Ectodermal cell (in vitro differentiated cells): ENCODE measurements at regions not wholly inside any gene's neighbourhood (a gene's known extent, or its start where the extent isn't known, plus 50 kb on each side); places are given as distances from the start of the nearest gene placed in this dataset.
A peak's percentile ranks its signal among the peaks of the same experiment; 100 is the strongest.

Experiments
- H3K27ac ChIP-seq: 2 replicates; pipeline ENCODE4 v1.7.0; 2013; ENCODE audit warnings: mild to moderate bottlenecking, low read depth, low read length; ENCODE audit not compliant: insufficient read depth, poor library complexity, severe bottlenecking
- H3K27me3 ChIP-seq: 2 replicates; pipeline ENCODE4 v1.7.0; 2013; ENCODE audit warnings: mild to moderate bottlenecking, low read length; ENCODE audit not compliant: insufficient read depth, control insufficient read depth, poor library complexity, severe bottlenecking
- H3K36me3 ChIP-seq: one replicate; pipeline ENCODE4 v1.7.0; 2013; ENCODE audit warnings: low read length; ENCODE audit not compliant: control insufficient read depth, insufficient read depth
- H3K4me1 ChIP-seq: one replicate; pipeline ENCODE4 v1.7.0; 2013; ENCODE audit warnings: low read length; ENCODE audit not compliant: control insufficient read depth, insufficient read depth
- H3K4me3 ChIP-seq: 2 replicates; pipeline ENCODE4 v1.7.0; 2013; ENCODE audit warnings: low read depth, low read length, control low read depth; ENCODE audit not compliant: insufficient read depth
- H3K9me3 ChIP-seq: 2 replicates; pipeline ENCODE4 v1.7.0; 2013; ENCODE audit warnings: mild to moderate bottlenecking, low read length, moderate library complexity; ENCODE audit not compliant: control insufficient read depth
- WGBS, 2 experiments: methylation state at CpG; one replicate each; pipeline ENCODE4 v1.1.7; 2013; ENCODE audit warnings: missing lambda C conversion rate in 2 of 2; 5-methylcytosine and 5-hydroxymethylcytosine counted together

GRCh38 chr15:69517052-69517451 is 64.4 kb downstream of the RPLP1 start:
- 50 to 78% methylated on average over 1 of the region's 2 CpGs for WGBS, 2 experiments
- Histone ChIP-seq H3K9me3 (no peaks in the 10 kb centered on the region), H3K27ac (no peak overlapping the region), H3K27me3 (no peaks in the 10 kb centered on the region), H3K4me1 (no peaks in the 10 kb centered on the region), H3K36me3 (no peaks in the 10 kb centered on the region), H3K4me3 (no peak overlapping the region)

DNA sequence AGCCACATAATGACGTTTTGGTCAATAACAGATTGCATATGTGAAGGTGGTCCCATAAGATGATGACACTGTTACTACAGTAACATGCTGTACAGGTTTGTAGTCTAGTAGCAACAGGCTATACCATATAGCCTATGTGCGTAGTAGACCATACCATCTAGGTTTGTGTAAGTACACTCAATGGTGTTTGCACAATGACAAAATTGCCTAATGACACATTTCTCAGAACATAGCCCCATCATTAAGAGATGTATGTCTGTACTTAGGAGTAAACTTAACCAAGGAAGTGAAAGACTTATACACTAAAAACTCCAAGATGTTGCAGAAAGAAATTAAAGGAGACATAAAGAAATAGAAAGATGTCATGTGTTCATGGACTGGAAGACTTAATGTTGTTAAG is 66.2 kb downstream of the RPLP1 start:
- H3K27me3 ChIP-seq, result no peaks in the 10 kb centered on the region
- no peak overlapping the region for H3K27ac ChIP-seq
- H3K9me3 ChIP-seq, result no peaks in the 10 kb centered on the region
- no peak overlapping the region for H3K4me3 ChIP-seq
- H3K4me1 ChIP-seq, result peaks cover 3% of the 10 kb centered on the region
- H3K36me3 ChIP-seq, result no peaks in the 10 kb centered on the region
- WGBS, 2 experiments, result 84 to 90% methylated on average over 2 of the region's 2 CpGs

DNA sequence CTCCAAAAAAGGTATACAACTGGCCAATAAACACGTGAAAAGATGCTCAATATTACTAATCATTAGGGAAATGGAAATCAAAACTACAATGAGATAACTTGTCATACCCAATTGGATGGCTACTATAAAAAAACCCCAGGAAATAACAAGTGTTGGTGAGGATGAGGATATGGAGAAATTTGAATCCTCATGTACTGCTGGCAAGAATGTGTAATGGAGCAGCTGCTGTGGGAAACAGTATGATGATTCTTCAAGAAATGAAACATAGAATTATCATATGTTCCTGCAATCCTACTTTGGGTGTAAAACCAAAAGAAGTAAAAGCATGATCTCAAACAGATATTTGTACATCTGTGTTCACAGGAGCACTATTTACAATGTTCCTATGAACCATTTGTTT is 67.4 kb downstream of the RPLP1 start:
- WGBS, 2 experiments, result 100% methylated on average over 1 of the region's 1 CpG
- Histone ChIP-seq H3K4me3 (no peak overlapping the region), H3K4me1 (peaks cover 12% of the 10 kb centered on the region), H3K27ac (no peak overlapping the region), H3K36me3 (no peaks in the 10 kb centered on the region), H3K27me3 (no peaks in the 10 kb centered on the region), H3K9me3 (no peaks in the 10 kb centered on the region)

GRCh38 chr15:69522361-69522760 is 69.7 kb downstream of the RPLP1 start:
- Histone ChIP-seq H3K36me3 (no peaks in the 10 kb centered on the region), H3K4me3 (no peak overlapping the region), H3K27ac (no peak overlapping the region), H3K27me3 (no peaks in the 10 kb centered on the region), H3K9me3 (no peaks in the 10 kb centered on the region), H3K4me1 (peaks cover 22% of the 10 kb centered on the region)
- 92 to 97% methylated on average over 2 of the region's 2 CpGs for WGBS, 2 experiments

DNA sequence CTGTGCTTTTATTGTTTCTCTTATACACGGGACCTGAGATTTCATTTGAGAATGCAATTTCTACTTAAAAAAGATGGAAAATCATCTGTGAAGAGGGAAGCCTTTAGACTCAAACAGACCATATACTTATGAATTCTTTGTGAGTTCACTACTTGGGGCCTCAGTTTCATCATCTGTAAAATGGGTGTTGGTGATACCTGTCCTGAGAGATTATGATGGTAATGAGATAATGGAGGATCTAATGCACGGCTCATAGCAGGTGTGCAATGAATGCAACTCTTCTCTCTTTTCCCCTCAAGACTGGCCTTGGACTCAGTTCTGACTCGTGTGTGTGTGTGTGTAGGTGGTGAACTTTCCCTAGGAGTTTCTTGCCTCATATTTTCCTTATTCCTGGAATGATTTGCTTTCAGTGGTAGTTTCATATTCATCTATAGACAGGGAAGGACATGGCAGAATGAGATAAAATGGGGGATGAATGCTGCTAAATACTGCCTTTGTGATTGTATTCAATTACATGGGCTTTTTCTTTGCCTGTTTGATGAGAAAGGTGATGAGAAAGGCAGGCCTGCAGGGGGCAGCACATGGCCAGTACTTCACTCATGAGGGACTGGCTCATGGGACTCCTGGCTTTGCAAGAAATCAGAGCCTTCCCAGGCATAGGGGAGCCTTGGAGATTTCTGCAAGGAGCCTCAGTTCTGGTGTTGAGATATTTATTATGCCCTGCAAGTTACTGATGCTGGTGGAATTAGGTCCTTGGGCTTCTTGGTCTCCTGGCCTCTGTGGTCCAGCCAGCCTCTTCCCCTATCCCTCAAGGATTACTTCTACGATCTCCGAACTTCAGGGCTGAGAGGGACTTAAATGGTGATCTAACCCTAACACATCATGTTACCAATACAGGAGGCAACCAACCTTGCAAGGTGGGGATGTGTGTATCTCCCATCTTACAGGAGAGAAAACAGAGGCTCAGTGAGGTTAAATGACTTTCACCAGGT is 70.7 kb downstream of the RPLP1 start:
- 85 to 89% methylated on average over 4 to 5 of the region's 5 CpGs for WGBS, 2 experiments
- no peak overlapping the region for H3K4me3 ChIP-seq
- no peak overlapping the region for H3K27ac ChIP-seq
- H3K36me3 ChIP-seq, result no peaks in the 10 kb centered on the region
- no peaks in the 10 kb centered on the region for H3K27me3 ChIP-seq
- H3K9me3 ChIP-seq, result no peaks in the 10 kb centered on the region
- H3K4me1 ChIP-seq, result peaks cover 26% of the 10 kb centered on the region

- 23 to 29% methylated on average over 6 of the region's 6 CpGs for WGBS, 2 experiments
- H3K36me3 ChIP-seq, result no peaks in the 10 kb centered on the region
- H3K4me1 ChIP-seq, result peaks cover 32% of the 10 kb centered on the region
- no peaks in the 10 kb centered on the region for H3K27me3 ChIP-seq
- H3K4me3 ChIP-seq, result no peak overlapping the region
- no peaks in the 10 kb centered on the region for H3K9me3 ChIP-seq
- H3K27ac ChIP-seq, result no peak overlapping the region
Observed at GRCh38 chr15:69524296-69524695, 71.7 kb downstream of the RPLP1 start.

DNA sequence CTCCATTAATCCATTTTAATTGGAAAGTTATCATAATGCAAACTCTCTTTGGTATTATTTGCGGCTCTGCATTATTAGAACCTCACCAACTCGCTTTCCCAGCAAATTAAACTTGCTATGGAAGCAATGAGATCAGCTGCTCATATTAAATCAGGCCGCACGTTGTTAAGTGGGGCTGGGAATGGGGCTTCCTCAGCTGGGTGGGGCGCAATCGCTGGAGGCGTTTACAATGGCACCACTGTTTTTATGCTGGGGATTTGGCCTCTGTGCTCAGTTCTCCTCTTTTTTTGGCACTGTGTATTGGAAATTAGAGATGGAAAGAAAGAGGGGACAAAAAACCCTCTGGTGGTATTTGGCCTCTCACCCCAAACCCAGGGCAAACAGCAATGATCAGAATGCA is 72.2 kb downstream of the RPLP1 start:
- no peaks in the 10 kb centered on the region for H3K36me3 ChIP-seq
- no peaks in the 10 kb centered on the region for H3K9me3 ChIP-seq
- H3K27ac ChIP-seq, result no peak overlapping the region
- H3K4me3 ChIP-seq, result no peak overlapping the region
- no peaks in the 10 kb centered on the region for H3K27me3 ChIP-seq
- peaks cover 32% of the 10 kb centered on the region for H3K4me1 ChIP-seq
- 92 to 94% methylated on average over 7 of the region's 7 CpGs for WGBS, 2 experiments

- Histone ChIP-seq H3K9me3 (no peaks in the 10 kb centered on the region), H3K36me3 (no peaks in the 10 kb centered on the region), H3K4me1 (peaks cover 32% of the 10 kb centered on the region), H3K27me3 (no peaks in the 10 kb centered on the region), H3K4me3 (no peak overlapping the region), H3K27ac (no peak overlapping the region)
- WGBS, 2 experiments, result 93 to 95% methylated on average over 6 of the region's 6 CpGs
Observed at GRCh38 chr15:69525543-69525942, 72.9 kb downstream of the RPLP1 start.

GRCh38 chr15:69526081-69527061 is 73.8 kb downstream of the RPLP1 start:
- Histone ChIP-seq H3K27me3 (no peaks in the 10 kb centered on the region), H3K36me3 (no peaks in the 10 kb centered on the region), H3K9me3 (no peaks in the 10 kb centered on the region), H3K4me1 (peaks cover 38% of the 10 kb centered on the region), H3K4me3 (no peak overlapping the region), H3K27ac (peak overlapping the region; percentile 69)
- WGBS, 2 experiments, result 35 to 37% methylated on average over 17 of the region's 17 CpGs

GRCh38 chr15:69529141-69529540 is 76.5 kb downstream of the RPLP1 start:
- WGBS, 2 experiments, result 87 to 89% methylated on average over 5 of the region's 5 CpGs
- Histone ChIP-seq H3K36me3 (no peaks in the 10 kb centered on the region), H3K27me3 (no peaks in the 10 kb centered on the region), H3K9me3 (no peaks in the 10 kb centered on the region), H3K4me1 (peaks cover 45% of the 10 kb centered on the region), H3K27ac (no peak overlapping the region), H3K4me3 (no peak overlapping the region)
